ENCODE measurements at regions not wholly inside any gene's neighbourhood (a gene's known extent, or its start where the extent isn't known, plus 50 kb on each side); places are given as distances from the start of the nearest gene placed in this dataset.

- no peaks in the 10 kb centered on the region for H3K4me1 Mint-ChIP-seq (ENCODE audit: low read depth)
- H3K27me3 Mint-ChIP-seq (ENCODE audit: low read depth) = no peaks in the 10 kb centered on the region
- DNase-seq (ENCODE audit: low spot score) = no peak
- peaks cover 1% of the 10 kb centered on the region for H3K9me3 Mint-ChIP-seq
- H3K4me3 Mint-ChIP-seq = no peak overlapping the region
- H3K36me3 Mint-ChIP-seq (ENCODE audit: low read depth) = no peaks in the 10 kb centered on the region
- H3K27ac Mint-ChIP-seq = no peak overlapping the region
These were observed 349.2 kb downstream of the TPBG start for GRCh38 chr6:82712826-82713225.

DNA sequence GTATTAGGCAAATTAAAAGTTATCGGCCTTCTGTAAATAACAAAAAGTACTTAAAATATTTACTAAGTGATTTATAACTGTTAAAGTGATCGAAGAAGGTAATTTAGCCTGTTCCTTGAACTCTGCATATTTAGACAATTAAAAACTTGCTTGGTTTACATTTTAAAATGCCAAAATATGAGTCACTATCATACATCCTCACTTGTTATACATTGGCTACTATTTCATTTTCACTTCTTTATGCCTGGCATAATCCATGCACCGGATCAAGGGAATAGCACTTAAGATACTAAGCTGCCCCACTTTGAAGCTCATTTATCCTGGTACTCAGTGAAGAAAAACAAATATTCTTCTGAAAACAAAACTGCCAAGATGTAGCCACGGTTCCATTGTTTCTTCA lies 344.6 kb downstream of the UBE3D start:
- Mint-ChIP-seq H3K27ac (no peak overlapping the region), H3K36me3 (ENCODE audit: low read depth) (no peaks in the 10 kb centered on the region), H3K4me1 (ENCODE audit: low read depth) (no peaks in the 10 kb centered on the region), H3K4me3 (no peak overlapping the region), H3K9me3 (peaks cover 4% of the 10 kb centered on the region), H3K27me3 (ENCODE audit: low read depth) (no peaks in the 10 kb centered on the region)
- DNase-seq (ENCODE audit: low spot score) = no peak

DNA sequence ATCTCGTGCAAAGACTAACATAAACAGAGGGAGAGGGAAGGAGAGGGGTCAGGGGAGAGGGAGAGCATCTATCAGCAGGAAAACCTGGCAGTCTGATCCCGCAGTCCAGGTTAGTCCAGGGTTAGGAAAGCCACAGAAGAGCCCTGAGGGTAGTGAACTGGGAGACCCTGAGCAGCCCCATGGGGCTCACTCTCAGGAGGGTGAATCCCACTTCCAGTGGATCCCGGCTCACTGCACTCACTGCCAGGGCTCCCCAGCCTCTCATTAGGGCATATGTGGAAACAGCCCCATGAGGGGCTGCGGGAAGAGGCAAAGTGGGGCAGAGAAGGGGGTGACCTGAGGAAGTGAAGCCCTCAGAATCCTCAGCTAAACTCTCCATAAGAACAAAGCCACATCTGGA lies 329.9 kb downstream of the UBE3D start:
- no peak for DNase-seq (ENCODE audit: low spot score)
- H3K9me3 Mint-ChIP-seq = no peaks in the 10 kb centered on the region
- H3K36me3 Mint-ChIP-seq (ENCODE audit: low read depth) = no peaks in the 10 kb centered on the region
- H3K4me3 Mint-ChIP-seq = no peak overlapping the region
- H3K27ac Mint-ChIP-seq = no peak overlapping the region
- no peaks in the 10 kb centered on the region for H3K4me1 Mint-ChIP-seq (ENCODE audit: low read depth)
- H3K27me3 Mint-ChIP-seq (ENCODE audit: low read depth) = no peaks in the 10 kb centered on the region

GRCh38 chr6:82737965-82738364 lies 327.7 kb downstream of the UBE3D start:
- no peaks in the 10 kb centered on the region for H3K4me1 Mint-ChIP-seq (ENCODE audit: low read depth)
- H3K27ac Mint-ChIP-seq = no peak overlapping the region
- no peaks in the 10 kb centered on the region for H3K36me3 Mint-ChIP-seq (ENCODE audit: low read depth)

GRCh38 chr6:82738773-82739172 lies 326.9 kb downstream of the UBE3D start:
- Mint-ChIP-seq H3K36me3 (ENCODE audit: low read depth) (no peaks in the 10 kb centered on the region), H3K27ac (no peak overlapping the region), H3K9me3 (no peaks in the 10 kb centered on the region), H3K4me1 (ENCODE audit: low read depth) (no peaks in the 10 kb centered on the region), H3K27me3 (ENCODE audit: low read depth) (no peaks in the 10 kb centered on the region), H3K4me3 (no peak overlapping the region)
- no peak for DNase-seq (ENCODE audit: low spot score)

More at GRCh38 chr6:82737965-82738364, 327.7 kb downstream of the UBE3D start:
- no peaks in the 10 kb centered on the region for H3K9me3 Mint-ChIP-seq
- no peak for DNase-seq (ENCODE audit: low spot score)
- H3K4me3 Mint-ChIP-seq = no peak overlapping the region
- no peaks in the 10 kb centered on the region for H3K27me3 Mint-ChIP-seq (ENCODE audit: low read depth)

DNA sequence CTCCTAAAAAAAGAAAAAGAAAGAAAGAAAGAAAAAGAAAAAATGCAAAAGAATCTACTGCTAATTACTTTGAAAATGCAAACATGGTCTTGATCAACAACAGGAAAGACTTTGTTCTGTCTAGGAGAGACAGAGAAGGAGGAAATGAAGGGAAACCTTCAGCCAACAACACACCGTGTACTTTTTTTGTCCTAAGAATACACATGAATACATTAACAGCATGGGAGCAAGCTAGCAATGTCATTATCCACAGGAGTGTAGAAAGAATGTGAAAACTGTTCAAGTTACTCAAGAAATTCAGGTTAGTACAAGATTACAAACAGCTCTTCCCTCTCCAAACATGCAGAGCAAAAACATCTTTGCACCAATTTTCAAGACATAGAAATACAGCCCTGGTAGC lies 326.3 kb downstream of the UBE3D start:
- no peak for DNase-seq (ENCODE audit: low spot score)
- Mint-ChIP-seq H3K9me3 (no peaks in the 10 kb centered on the region), H3K4me3 (no peak overlapping the region), H3K4me1 (ENCODE audit: low read depth) (no peaks in the 10 kb centered on the region), H3K27ac (no peak overlapping the region), H3K36me3 (ENCODE audit: low read depth) (no peaks in the 10 kb centered on the region), H3K27me3 (ENCODE audit: low read depth) (no peaks in the 10 kb centered on the region)

GRCh38 chr6:82740072-82740471 lies 325.6 kb downstream of the UBE3D start:
- no peak overlapping the region for H3K4me3 Mint-ChIP-seq
- no peak for DNase-seq (ENCODE audit: low spot score)
- H3K9me3 Mint-ChIP-seq = no peaks in the 10 kb centered on the region
- no peaks in the 10 kb centered on the region for H3K27me3 Mint-ChIP-seq (ENCODE audit: low read depth)
- H3K4me1 Mint-ChIP-seq (ENCODE audit: low read depth) = no peaks in the 10 kb centered on the region
- H3K27ac Mint-ChIP-seq = no peak overlapping the region
- H3K36me3 Mint-ChIP-seq (ENCODE audit: low read depth) = no peaks in the 10 kb centered on the region

- DNase-seq (ENCODE audit: low spot score) = no peak
- Mint-ChIP-seq H3K4me1 (ENCODE audit: low read depth) (no peaks in the 10 kb centered on the region), H3K27me3 (ENCODE audit: low read depth) (no peaks in the 10 kb centered on the region), H3K36me3 (ENCODE audit: low read depth) (no peaks in the 10 kb centered on the region), H3K27ac (no peak overlapping the region), H3K4me3 (no peak overlapping the region), H3K9me3 (no peaks in the 10 kb centered on the region)
These were observed 324.2 kb downstream of the UBE3D start for GRCh38 chr6:82741325-82741995.

DNA sequence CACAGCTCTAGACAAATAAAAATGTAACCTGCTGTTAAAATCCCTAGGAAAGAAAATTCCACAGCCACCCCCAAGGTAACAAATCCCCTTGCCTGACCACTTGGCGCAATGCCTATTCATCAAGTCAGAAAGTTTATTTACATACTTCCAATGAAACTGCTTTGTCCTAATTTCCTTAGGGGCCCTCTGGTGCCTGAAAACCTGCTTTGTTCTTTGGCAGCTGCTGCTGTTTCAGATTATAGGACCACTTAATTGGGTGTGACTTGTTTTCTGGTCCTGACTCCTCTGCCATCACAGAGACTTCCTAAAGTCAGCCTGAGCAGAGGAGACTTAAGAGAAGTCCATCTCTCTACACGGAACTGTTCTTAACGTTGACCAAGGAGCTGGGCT lies 323.6 kb downstream of the UBE3D start:
- H3K4me1 Mint-ChIP-seq (ENCODE audit: low read depth) = no peaks in the 10 kb centered on the region
- no peak overlapping the region for H3K4me3 Mint-ChIP-seq
- H3K36me3 Mint-ChIP-seq (ENCODE audit: low read depth) = no peaks in the 10 kb centered on the region
- H3K27me3 Mint-ChIP-seq (ENCODE audit: low read depth) = no peaks in the 10 kb centered on the region
- no peak for DNase-seq (ENCODE audit: low spot score)
- H3K9me3 Mint-ChIP-seq = no peaks in the 10 kb centered on the region
- H3K27ac Mint-ChIP-seq = no peak overlapping the region

- no peaks in the 10 kb centered on the region for H3K36me3 Mint-ChIP-seq (ENCODE audit: low read depth)
- H3K9me3 Mint-ChIP-seq = no peaks in the 10 kb centered on the region
- no peak for DNase-seq (ENCODE audit: low spot score)
- no peak overlapping the region for H3K27ac Mint-ChIP-seq
- no peaks in the 10 kb centered on the region for H3K4me1 Mint-ChIP-seq (ENCODE audit: low read depth)
- no peak overlapping the region for H3K4me3 Mint-ChIP-seq
- H3K27me3 Mint-ChIP-seq (ENCODE audit: low read depth) = no peaks in the 10 kb centered on the region
These were observed 321.2 kb downstream of the UBE3D start for GRCh38 chr6:82744286-82745015.

GRCh38 chr6:82750556-82750955 lies 315.1 kb downstream of the UBE3D start:
- Mint-ChIP-seq H3K27me3 (ENCODE audit: low read depth) (no peaks in the 10 kb centered on the region), H3K9me3 (no peaks in the 10 kb centered on the region), H3K36me3 (ENCODE audit: low read depth) (no peaks in the 10 kb centered on the region), H3K27ac (no peak overlapping the region), H3K4me1 (ENCODE audit: low read depth) (no peaks in the 10 kb centered on the region), H3K4me3 (no peak overlapping the region)
- DNase-seq (ENCODE audit: low spot score) = no peak

DNA sequence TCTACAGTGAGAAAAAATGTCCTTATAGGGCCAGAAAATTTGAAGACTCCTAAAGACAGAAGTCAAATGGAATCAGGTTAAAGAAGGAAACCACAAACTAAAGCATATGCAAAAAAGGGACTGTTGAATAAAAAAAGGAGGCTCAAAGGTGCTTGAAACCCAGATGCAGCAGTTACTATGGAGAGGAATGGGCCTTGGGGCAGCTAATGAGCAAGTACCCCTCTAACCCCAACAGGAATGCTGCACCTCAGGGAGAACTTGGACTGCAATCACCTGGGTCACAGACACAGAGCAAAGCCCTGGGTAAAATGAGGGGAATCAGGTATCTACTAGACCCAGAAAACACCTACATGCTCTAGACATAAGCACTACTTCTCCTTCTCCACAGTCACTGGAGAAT lies 313.9 kb downstream of the UBE3D start:
- no peak for DNase-seq (ENCODE audit: low spot score)
- Mint-ChIP-seq H3K9me3 (no peaks in the 10 kb centered on the region), H3K36me3 (ENCODE audit: low read depth) (no peaks in the 10 kb centered on the region), H3K27me3 (ENCODE audit: low read depth) (no peaks in the 10 kb centered on the region), H3K27ac (no peak overlapping the region), H3K4me3 (no peak overlapping the region), H3K4me1 (ENCODE audit: low read depth) (no peaks in the 10 kb centered on the region)

- Mint-ChIP-seq H3K36me3 (ENCODE audit: low read depth) (no peaks in the 10 kb centered on the region), H3K27me3 (ENCODE audit: low read depth) (no peaks in the 10 kb centered on the region), H3K4me3 (no peak overlapping the region), H3K9me3 (no peaks in the 10 kb centered on the region), H3K27ac (no peak overlapping the region), H3K4me1 (ENCODE audit: low read depth) (no peaks in the 10 kb centered on the region)
- no peak for DNase-seq (ENCODE audit: low spot score)
These were observed 303.8 kb downstream of the UBE3D start for GRCh38 chr6:82761674-82762345.

DNA sequence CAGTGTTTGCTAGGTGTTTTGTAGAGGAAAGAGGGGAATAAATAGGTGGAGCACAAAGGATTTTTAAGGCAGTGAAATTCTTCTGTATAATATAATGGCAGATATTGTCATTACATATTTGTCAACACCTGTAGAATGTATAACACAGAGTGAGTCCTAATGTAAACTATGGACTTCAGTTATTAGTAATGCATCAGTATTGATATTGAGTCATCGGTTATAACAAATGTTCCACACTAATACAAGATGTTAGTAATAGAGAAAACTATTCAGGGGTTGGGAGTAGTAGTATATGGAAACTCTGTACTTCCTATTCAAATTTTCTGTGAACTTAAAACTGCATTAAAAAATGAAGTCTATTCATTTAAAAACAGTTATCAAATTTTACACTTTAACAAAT lies 299.2 kb downstream of the UBE3D start:
- no peaks in the 10 kb centered on the region for H3K27me3 Mint-ChIP-seq (ENCODE audit: low read depth)
- DNase-seq (ENCODE audit: low spot score) = no peak
- no peak overlapping the region for H3K27ac Mint-ChIP-seq
- no peaks in the 10 kb centered on the region for H3K9me3 Mint-ChIP-seq
- no peak overlapping the region for H3K4me3 Mint-ChIP-seq
- no peaks in the 10 kb centered on the region for H3K4me1 Mint-ChIP-seq (ENCODE audit: low read depth)
- no peaks in the 10 kb centered on the region for H3K36me3 Mint-ChIP-seq (ENCODE audit: low read depth)
